Astrocyte (in vitro differentiated cells and primary cell): ENCODE measurements at regions not wholly inside any gene's neighbourhood (a gene's known extent, or its start where the extent isn't known, plus 50 kb on each side); places are given as distances from the start of the nearest gene placed in this dataset.

Experiments
- CTCF ChIP-seq: IDR thresholded peaks from 2 replicates; pipeline ENCODE4 v1.5.1; 2011; ENCODE audit warnings: low read depth, mild to moderate bottlenecking, inconsistent platforms, low read length, moderate library complexity; ENCODE audit not compliant: insufficient read depth
- EZH2 ChIP-seq: IDR thresholded peaks from 2 replicates; pipeline ENCODE4 v1.6.1; 2012; ENCODE audit warnings: mild to moderate bottlenecking, low read length, inconsistent platforms; ENCODE audit not compliant: insufficient read depth

- TF ChIP-seq CTCF: no peak
- no peak for TF ChIP-seq EZH2
Observed at GRCh38 chrX:113966791-113967190, 617.1 kb upstream of the HTR2C start.
